GM19025 (cell line): ENCODE measurements at regions not wholly inside any gene's neighbourhood (a gene's known extent, or its start where the extent isn't known, plus 50 kb on each side); places are given as distances from the start of the nearest gene placed in this dataset.
"Not testable (repeated sequence)": the region's sequence is repeated elsewhere in the genome, so short reads cannot be mapped to it uniquely, and the experiment has no call there.

Experiments
- ATAC-seq: cut with Tn5 transposase; IDR thresholded peaks from one replicate; pipeline ENCODE4 v1.9.1; 2021; ENCODE audit warnings: mild to moderate bottlenecking, low read depth, moderate library complexity; ENCODE audit not compliant: unreplicated experiment

GRCh38 chr5:96113170-96113939 is 151.7 kb upstream of the ELL2 start:
- ATAC-seq, result no peak

- no peak for ATAC-seq
Measured at GRCh38 chr5:96112703-96113102, 151.1 kb upstream of the ELL2 start.

GRCh38 chr5:96112123-96112670 is 150.5 kb upstream of the ELL2 start:
- no peak for ATAC-seq

- ATAC-seq, result no peak
Measured at GRCh38 chr5:96111080-96111756, 149.6 kb upstream of the ELL2 start.

GRCh38 chr5:96110300-96110699 is 148.6 kb upstream of the ELL2 start:
- no peak for ATAC-seq

GRCh38 chr5:96108629-96109028 is 147.0 kb upstream of the ELL2 start:
- not testable (repeated sequence) for ATAC-seq

GRCh38 chr5:96103829-96104228 is 142.2 kb upstream of the ELL2 start:
- ATAC-seq, result not testable (repeated sequence)

GRCh38 chr5:96101358-96102089 is 139.9 kb upstream of the ELL2 start:
- ATAC-seq, result no peak

GRCh38 chr5:96097488-96097887 is 135.8 kb upstream of the ELL2 start:
- not testable (repeated sequence) for ATAC-seq

- no peak for ATAC-seq
Measured at GRCh38 chr5:96096724-96097123, 135.1 kb upstream of the ELL2 start.

- ATAC-seq, result no peak
Measured at GRCh38 chr5:96094904-96095303, 133.3 kb upstream of the ELL2 start.

GRCh38 chr5:96093890-96094381 is 132.3 kb upstream of the ELL2 start:
- ATAC-seq, result no peak

- no peak for ATAC-seq
Measured at GRCh38 chr5:96093340-96093739, 131.7 kb upstream of the ELL2 start.

- ATAC-seq, result no peak
Measured at GRCh38 chr5:96091874-96092273, 130.2 kb upstream of the ELL2 start.

- no peak for ATAC-seq
Measured at GRCh38 chr5:96090215-96090614, 128.6 kb upstream of the ELL2 start.

- ATAC-seq, result no peak
Measured at GRCh38 chr5:96088706-96089498, 127.3 kb upstream of the ELL2 start.

GRCh38 chr5:96087939-96088338 is 126.3 kb upstream of the ELL2 start:
- ATAC-seq, result no peak

GRCh38 chr5:96084874-96085506 is 123.3 kb upstream of the ELL2 start:
- ATAC-seq, result no peak

GRCh38 chr5:96083361-96083881 is 121.8 kb upstream of the ELL2 start:
- ATAC-seq, result no peak
